ENCODE measurements at regions not wholly inside any gene's neighbourhood (a gene's known extent, or its start where the extent isn't known, plus 50 kb on each side); places are given as distances from the start of the nearest gene placed in this dataset.
"Not testable (repeated sequence)": the region's sequence is repeated elsewhere in the genome, so short reads cannot be mapped to it uniquely, and the experiment has no call there.

DNA sequence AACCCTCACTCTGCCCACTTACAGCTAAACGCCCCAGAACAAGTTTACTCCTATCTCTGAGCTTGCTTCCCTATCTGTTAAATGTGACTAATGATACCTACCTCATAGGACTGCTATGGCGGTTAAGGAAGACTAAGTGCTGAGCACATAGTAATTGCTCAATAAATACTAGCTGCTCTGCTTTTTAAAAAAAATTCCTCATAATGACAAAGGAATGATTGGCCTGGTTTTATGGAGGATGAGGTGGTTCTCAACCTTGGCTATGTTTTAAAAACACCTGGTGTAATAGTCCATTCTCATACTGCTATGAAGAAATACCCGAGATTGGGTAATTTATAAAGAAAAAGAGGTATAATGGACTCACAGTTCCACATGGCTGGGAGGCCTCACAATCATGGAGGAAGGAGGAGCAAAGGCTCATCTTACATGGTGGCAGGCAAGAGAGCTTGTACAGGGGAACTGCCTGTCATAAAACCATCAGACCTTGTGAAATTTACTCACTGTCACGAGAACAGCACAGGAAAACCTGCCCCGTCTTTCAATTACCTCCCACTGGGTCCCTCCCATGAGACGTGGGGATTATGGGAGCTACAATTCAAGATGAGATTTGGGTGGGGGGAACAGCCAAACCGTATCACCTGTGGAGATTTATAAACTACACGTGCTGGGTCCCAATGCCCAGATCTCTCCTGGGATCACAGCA, 127.2 kb upstream of the SYT13 start:
- no peak overlapping the region for H3K4me3 Mint-ChIP-seq
- DNase-seq (no peak), ATAC-seq (no peak)
- H3K36me3 Mint-ChIP-seq (ENCODE audit: insufficient read depth) = no peaks in the 10 kb centered on the region
- no peaks in the 10 kb centered on the region for H3K4me1 Mint-ChIP-seq (ENCODE audit: low read depth)
- H3K9me3 Mint-ChIP-seq = no peaks in the 10 kb centered on the region
- H3K27me3 Mint-ChIP-seq (ENCODE audit: low read depth) = peaks cover 35% of the 10 kb centered on the region

GRCh38 chr11:45412521-45412920, 126.4 kb upstream of the SYT13 start:
- H3K4me1 Mint-ChIP-seq (ENCODE audit: low read depth) = no peaks in the 10 kb centered on the region
- H3K36me3 Mint-ChIP-seq (ENCODE audit: insufficient read depth) = no peaks in the 10 kb centered on the region
- H3K27me3 Mint-ChIP-seq (ENCODE audit: low read depth) = peaks cover 38% of the 10 kb centered on the region
- H3K4me3 Mint-ChIP-seq = no peak overlapping the region
- no peaks in the 10 kb centered on the region for H3K9me3 Mint-ChIP-seq
- ATAC-seq (no peak), DNase-seq (no peak)

DNA sequence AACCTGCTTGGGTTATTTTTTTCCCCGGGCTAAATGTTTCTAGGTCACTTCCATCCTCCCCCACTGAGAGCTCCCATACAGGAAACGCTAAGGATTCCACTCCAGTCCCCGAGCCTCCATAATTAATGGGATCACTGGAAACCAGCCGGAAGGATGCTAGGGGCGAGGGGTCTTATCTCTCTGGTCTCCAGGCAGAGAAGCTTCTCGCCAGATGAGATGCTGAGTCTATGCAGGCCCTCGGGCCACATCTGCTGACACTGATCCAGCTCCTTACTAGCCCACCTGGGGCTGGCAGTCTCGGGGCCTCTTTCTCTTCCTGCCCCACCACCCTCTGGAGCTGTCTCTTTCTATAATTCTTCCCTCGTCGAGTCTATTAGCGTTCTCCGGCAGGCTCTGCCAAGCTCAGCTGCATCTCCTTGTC, 125.9 kb upstream of the SYT13 start:
- H3K27me3 Mint-ChIP-seq (ENCODE audit: low read depth) = peaks cover 39% of the 10 kb centered on the region
- no peak overlapping the region for H3K4me3 Mint-ChIP-seq
- DNase-seq (no peak), ATAC-seq (no peak)
- H3K4me1 Mint-ChIP-seq (ENCODE audit: low read depth) = no peaks in the 10 kb centered on the region
- no peaks in the 10 kb centered on the region for H3K9me3 Mint-ChIP-seq
- H3K36me3 Mint-ChIP-seq (ENCODE audit: insufficient read depth) = no peaks in the 10 kb centered on the region

DNA sequence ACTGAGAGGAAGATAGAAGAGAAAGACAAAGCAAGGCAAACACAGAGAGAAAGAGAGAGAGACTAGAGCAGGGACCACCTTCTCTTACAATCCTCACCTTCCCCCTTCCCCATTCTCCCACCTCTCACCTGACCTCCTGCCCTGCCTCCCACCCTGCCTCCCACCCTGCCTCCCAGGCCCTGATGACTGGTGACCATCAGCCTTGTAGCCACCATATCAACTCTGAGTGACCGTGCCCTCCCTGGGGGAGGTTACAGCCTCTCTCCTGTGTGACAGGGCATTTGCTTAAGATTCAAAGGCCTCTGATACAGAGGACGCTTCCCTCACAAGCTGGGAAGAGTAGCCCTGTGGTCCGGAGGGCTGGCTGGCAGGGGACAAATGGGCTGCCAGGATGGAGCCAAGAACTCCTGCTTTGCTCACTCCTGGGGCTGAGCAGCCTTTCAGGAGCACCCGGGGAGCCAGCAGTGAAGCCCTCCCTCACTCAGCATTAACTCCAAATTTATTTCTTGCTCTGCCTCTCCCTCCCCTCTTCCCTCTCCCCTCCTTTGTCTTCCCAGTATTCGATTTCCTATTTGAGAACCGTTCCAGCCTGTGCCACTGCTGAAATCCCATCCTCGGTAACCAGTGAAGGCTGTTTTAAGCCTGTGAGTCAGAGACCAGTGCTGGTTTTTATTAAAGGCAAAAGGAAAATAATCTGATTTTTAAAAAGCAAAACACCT, 125.2 kb upstream of the SYT13 start:
- H3K27me3 Mint-ChIP-seq (ENCODE audit: low read depth) = peaks cover 39% of the 10 kb centered on the region
- no peak overlapping the region for H3K4me3 Mint-ChIP-seq
- no peaks in the 10 kb centered on the region for H3K4me1 Mint-ChIP-seq (ENCODE audit: low read depth)
- no peaks in the 10 kb centered on the region for H3K36me3 Mint-ChIP-seq (ENCODE audit: insufficient read depth)
- H3K9me3 Mint-ChIP-seq = no peaks in the 10 kb centered on the region
- ATAC-seq (no peak), DNase-seq (no peak)

DNA sequence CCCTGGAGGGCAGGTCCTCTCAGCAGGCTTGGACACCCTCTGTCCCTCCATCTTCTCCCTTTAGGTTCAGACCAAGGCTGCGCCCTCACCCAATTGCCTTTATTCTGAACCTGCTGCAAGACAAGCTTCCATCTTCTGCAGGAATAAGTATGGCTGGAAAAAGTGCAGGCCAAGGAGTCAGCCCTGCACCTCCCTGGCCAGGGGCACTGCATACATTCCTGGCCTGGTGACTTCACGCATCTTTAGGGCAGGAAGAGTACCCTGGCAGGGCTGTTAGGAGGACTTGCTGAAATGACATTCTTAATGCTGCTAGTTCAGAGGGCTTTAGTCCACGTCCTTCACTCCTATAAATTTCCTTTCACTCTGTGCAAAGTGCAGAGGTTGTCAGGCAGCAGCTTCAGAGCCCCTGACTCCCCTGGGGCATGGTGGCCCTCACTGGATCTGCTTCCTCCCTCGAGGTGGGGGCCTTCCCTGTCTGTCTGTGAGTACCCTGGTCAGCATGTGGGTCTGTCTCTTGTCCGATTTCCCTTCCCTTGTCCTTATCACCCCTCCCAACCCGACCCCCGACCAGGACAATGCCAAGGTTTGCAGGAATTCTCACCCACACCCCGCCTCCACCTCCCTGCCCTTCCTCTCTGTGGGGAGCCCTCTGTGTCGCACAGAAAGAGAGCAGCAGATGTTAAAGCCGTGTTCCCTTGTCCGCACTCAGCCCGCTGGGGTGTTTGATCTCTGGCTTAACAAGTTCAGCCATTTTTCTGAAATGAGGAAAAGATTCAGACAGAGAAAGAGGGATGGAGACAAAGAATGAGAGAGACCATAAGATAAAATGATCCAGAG, 124.5 kb upstream of the SYT13 start:
- no peak overlapping the region for H3K4me3 Mint-ChIP-seq
- no peak for ATAC-seq

GRCh38 chr11:45409587-45409986, 123.4 kb upstream of the SYT13 start:
- no peaks in the 10 kb centered on the region for H3K9me3 Mint-ChIP-seq
- peaks cover 42% of the 10 kb centered on the region for H3K27me3 Mint-ChIP-seq (ENCODE audit: low read depth)

More for the DNA sequence above, 124.5 kb upstream of the SYT13 start:
- Mint-ChIP-seq H3K4me1 (ENCODE audit: low read depth) (no peaks in the 10 kb centered on the region), H3K36me3 (ENCODE audit: insufficient read depth) (no peaks in the 10 kb centered on the region), H3K9me3 (no peaks in the 10 kb centered on the region), H3K27me3 (ENCODE audit: low read depth) (peaks cover 39% of the 10 kb centered on the region)
- no peak for DNase-seq

DNA sequence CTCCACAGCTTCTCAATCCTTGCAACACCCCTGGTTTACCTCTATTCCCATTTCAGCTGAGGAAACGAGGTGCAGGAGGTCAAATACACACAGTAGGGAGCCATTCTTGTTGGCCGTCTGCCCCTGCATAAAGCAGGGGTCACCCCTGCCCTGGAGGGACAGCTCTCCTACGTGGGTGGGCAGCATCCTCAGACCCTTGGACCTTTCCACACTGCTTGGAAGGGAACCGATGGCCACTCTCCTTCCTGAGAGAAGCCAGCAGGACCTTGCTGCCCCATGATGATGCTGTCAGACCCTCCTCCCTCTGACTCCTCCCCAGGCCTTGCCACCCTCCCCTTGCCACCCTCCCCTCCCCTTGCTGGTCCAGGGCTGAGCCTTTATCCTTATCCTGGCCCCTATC, 121.1 kb upstream of the SYT13 start:
- no peaks in the 10 kb centered on the region for H3K9me3 Mint-ChIP-seq
- ATAC-seq = no peak
- H3K27me3 Mint-ChIP-seq (ENCODE audit: low read depth) = peaks cover 35% of the 10 kb centered on the region

More at GRCh38 chr11:45409587-45409986, 123.4 kb upstream of the SYT13 start:
- no peak for ATAC-seq
- DNase-seq = no peak
- Mint-ChIP-seq H3K36me3 (ENCODE audit: insufficient read depth) (no peaks in the 10 kb centered on the region), H3K4me3 (no peak overlapping the region), H3K4me1 (ENCODE audit: low read depth) (no peaks in the 10 kb centered on the region)

GRCh38 chr11:45405916-45406670, 120.0 kb upstream of the SYT13 start:
- no peak for DNase-seq
- Mint-ChIP-seq H3K4me1 (ENCODE audit: low read depth) (no peaks in the 10 kb centered on the region), H3K4me3 (no peak overlapping the region), H3K36me3 (ENCODE audit: insufficient read depth) (no peaks in the 10 kb centered on the region), H3K9me3 (no peaks in the 10 kb centered on the region), H3K27me3 (ENCODE audit: low read depth) (peaks cover 27% of the 10 kb centered on the region)
- no peak for ATAC-seq

More for the DNA sequence above, 121.1 kb upstream of the SYT13 start:
- DNase-seq = no peak
- no peaks in the 10 kb centered on the region for H3K36me3 Mint-ChIP-seq (ENCODE audit: insufficient read depth)
- H3K4me3 Mint-ChIP-seq = no peak overlapping the region
- H3K4me1 Mint-ChIP-seq (ENCODE audit: low read depth) = no peaks in the 10 kb centered on the region

- ATAC-seq; H3K4me3 Mint-ChIP-seq; H3K4me1 Mint-ChIP-seq (ENCODE audit: low read depth); H3K9me3 Mint-ChIP-seq; DNase-seq; H3K36me3 Mint-ChIP-seq (ENCODE audit: insufficient read depth): not testable (repeated sequence)
- H3K27me3 Mint-ChIP-seq (ENCODE audit: low read depth) = peaks cover 16% of the 10 kb centered on the region
Observed at GRCh38 chr11:45403521-45403920, 117.4 kb upstream of the SYT13 start.

DNA sequence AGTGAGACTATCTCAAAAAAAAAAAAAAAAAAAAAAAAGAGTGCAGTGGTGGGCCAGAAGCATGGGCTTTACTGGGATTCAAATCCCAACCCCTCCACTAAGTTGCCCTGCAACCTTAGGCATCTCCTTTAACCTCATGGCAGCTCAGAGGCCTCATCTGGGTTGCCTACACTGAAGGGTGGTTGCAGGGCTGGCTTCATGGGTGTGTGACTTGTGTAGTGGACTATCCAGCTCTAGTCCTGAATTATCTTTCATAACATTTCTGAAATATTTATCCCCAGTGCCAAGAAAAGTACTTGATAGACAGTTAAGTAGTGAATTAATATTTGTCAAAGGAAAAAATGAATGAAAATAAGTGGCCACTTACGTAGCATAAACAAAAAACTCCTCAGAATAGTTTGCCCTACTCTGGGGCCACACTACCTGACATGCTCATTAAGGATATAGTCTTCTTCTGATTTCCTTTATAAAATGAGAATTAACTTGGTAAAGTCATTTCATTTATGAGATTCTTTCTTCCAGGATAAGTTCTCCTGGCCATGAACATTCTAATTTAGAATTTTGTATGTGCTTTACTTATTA, 116.0 kb upstream of the SYT13 start:
- no peak for ATAC-seq
- no peaks in the 10 kb centered on the region for H3K9me3 Mint-ChIP-seq

DNA sequence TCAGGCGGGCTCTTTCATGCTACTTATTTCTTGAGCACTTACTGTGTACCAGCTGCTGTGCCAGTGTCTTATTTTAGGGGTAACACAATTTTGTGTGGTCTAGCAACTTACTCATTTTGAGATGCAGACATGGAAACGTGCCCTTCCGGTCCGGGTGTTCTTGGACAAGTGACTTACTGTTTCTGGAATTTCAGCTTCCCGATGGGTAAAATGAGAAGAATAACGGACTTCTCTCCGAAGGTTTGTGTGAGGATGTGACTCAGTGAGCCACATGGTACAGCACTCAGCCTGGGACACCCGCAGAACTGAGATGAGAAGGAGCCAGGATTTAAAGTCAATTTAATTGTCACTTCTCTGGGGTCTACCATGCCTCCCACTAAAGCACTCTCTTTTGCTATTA, 114.5 kb upstream of the SYT13 start:
- Mint-ChIP-seq H3K9me3 (no peaks in the 10 kb centered on the region), H3K4me1 (ENCODE audit: low read depth) (no peaks in the 10 kb centered on the region), H3K4me3 (no peak overlapping the region), H3K36me3 (ENCODE audit: insufficient read depth) (no peaks in the 10 kb centered on the region), H3K27me3 (ENCODE audit: low read depth) (peaks cover 10% of the 10 kb centered on the region)
- DNase-seq (no peak), ATAC-seq (no peak)

More for the DNA sequence above, 116.0 kb upstream of the SYT13 start:
- Mint-ChIP-seq H3K4me1 (ENCODE audit: low read depth) (no peaks in the 10 kb centered on the region), H3K27me3 (ENCODE audit: low read depth) (peaks cover 10% of the 10 kb centered on the region), H3K36me3 (ENCODE audit: insufficient read depth) (no peaks in the 10 kb centered on the region), H3K4me3 (no peak overlapping the region)
- DNase-seq = no peak

GRCh38 chr11:45399166-45399565, 113.0 kb upstream of the SYT13 start:
- ATAC-seq = no peak
- H3K4me3 Mint-ChIP-seq = no peak overlapping the region
- no peaks in the 10 kb centered on the region for H3K4me1 Mint-ChIP-seq (ENCODE audit: low read depth)
- DNase-seq = no peak
- no peaks in the 10 kb centered on the region for H3K9me3 Mint-ChIP-seq
- H3K36me3 Mint-ChIP-seq (ENCODE audit: insufficient read depth) = no peaks in the 10 kb centered on the region
- H3K27me3 Mint-ChIP-seq (ENCODE audit: low read depth) = peaks cover 6% of the 10 kb centered on the region

GRCh38 chr11:45398325-45398724, 112.2 kb upstream of the SYT13 start:
- Mint-ChIP-seq H3K27me3 (ENCODE audit: low read depth) (peaks cover 3% of the 10 kb centered on the region), H3K4me3 (no peak overlapping the region), H3K36me3 (ENCODE audit: insufficient read depth) (no peaks in the 10 kb centered on the region), H3K9me3 (no peaks in the 10 kb centered on the region), H3K4me1 (ENCODE audit: low read depth) (no peaks in the 10 kb centered on the region)
- ATAC-seq (no peak), DNase-seq (no peak)

- Mint-ChIP-seq H3K27me3 (ENCODE audit: low read depth) (peaks cover 3% of the 10 kb centered on the region), H3K36me3 (ENCODE audit: insufficient read depth) (no peaks in the 10 kb centered on the region), H3K9me3 (no peaks in the 10 kb centered on the region), H3K4me1 (ENCODE audit: low read depth) (no peaks in the 10 kb centered on the region), H3K4me3 (no peak overlapping the region)
- DNase-seq = no peak
- ATAC-seq = no peak
Observed at GRCh38 chr11:45396394-45396793, 110.3 kb upstream of the SYT13 start.

Data from activated T-cell treated with anti-CD3 and anti-CD28 coated beads, Interleukin-2, amount 50 U/mL, for 4 hours (primary cell).